ENCODE measurements at regions not wholly inside any gene's neighbourhood (a gene's known extent, or its start where the extent isn't known, plus 50 kb on each side); places are given as distances from the start of the nearest gene placed in this dataset.

DNA sequence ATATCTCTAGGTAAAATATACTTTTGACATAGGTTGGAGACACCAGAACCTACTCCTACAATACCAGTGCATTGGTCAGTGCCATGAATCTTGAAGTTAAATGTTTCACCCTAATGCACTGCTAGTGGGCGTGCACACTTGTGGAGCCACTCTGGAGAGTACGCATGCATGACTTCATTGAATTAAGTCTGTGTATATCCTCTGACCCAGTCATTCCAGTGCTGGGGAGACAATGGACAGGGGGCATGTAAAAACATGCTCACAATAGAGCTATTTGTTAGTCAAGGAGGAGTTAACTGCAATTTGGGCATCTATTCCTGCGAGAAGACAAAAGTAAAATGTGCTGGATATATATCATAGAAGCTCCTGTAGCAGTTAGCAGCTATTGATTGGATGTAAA, 335.4 kb upstream of the NCAM1 start:
- TF ChIP-seq, protein P1, sequence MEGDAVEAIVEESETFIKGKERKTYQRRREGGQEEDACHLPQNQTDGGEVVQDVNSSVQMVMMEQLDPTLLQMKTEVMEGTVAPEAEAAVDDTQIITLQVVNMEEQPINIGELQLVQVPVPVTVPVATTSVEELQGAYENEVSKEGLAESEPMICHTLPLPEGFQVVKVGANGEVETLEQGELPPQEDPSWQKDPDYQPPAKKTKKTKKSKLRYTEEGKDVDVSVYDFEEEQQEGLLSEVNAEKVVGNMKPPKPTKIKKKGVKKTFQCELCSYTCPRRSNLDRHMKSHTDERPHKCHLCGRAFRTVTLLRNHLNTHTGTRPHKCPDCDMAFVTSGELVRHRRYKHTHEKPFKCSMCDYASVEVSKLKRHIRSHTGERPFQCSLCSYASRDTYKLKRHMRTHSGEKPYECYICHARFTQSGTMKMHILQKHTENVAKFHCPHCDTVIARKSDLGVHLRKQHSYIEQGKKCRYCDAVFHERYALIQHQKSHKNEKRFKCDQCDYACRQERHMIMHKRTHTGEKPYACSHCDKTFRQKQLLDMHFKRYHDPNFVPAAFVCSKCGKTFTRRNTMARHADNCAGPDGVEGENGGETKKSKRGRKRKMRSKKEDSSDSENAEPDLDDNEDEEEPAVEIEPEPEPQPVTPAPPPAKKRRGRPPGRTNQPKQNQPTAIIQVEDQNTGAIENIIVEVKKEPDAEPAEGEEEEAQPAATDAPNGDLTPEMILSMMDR (IDR thresholded peaks at IDR 0.05; ENCODE audit: extremely low read depth, low read depth, low read length): no peak
- Histone ChIP-seq H3K27ac (ENCODE audit: low read depth, low read length) (no peak overlapping the region), H3K9me3 (ENCODE audit: low read depth, low read length) (no peaks in the 10 kb centered on the region)

DNA sequence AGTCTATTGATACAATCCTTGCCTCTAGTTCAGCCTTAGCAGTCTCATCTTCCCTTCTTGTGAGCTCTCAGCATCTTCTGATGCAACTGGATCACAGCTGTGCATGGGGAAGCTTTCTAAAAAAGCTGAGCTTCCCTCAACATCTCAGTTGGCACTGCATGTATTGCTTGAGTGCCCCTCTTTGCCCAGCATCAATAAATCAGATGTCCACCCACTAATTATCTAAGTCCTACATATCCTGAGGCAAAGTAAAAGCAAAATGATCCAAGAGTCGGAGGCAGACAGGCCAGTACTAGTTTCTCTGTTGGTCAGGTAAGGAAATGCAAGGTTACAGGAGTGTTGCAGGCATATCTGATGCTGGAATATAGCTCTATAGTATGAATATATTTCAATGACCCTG, 334.5 kb upstream of the NCAM1 start:
- H4K20me1 ChIP-seq (ENCODE audit: insufficient read depth, low read length): no peaks in the 10 kb centered on the region
- H3K79me2 ChIP-seq (ENCODE audit: insufficient read depth, low read length): no peaks in the 10 kb centered on the region
- TF ChIP-seq, protein P1 (IDR thresholded peaks at IDR 0.05; ENCODE audit: extremely low read depth, low read depth, low read length): no peak
- H3K4me2 ChIP-seq (ENCODE audit: insufficient read depth, low read length): no peak overlapping the region
- no peaks in the 10 kb centered on the region for H3K4me1 ChIP-seq (ENCODE audit: insufficient read depth, low read length)
- H3K27me3 ChIP-seq (ENCODE audit: insufficient read depth, low read length): peaks cover 2% of the 10 kb centered on the region
- H2AFZ ChIP-seq (ENCODE audit: low read length): no peak overlapping the region
- no peaks in the 10 kb centered on the region for H3K36me3 ChIP-seq (ENCODE audit: insufficient read depth, low read length)
- H3K4me3 ChIP-seq (ENCODE audit: insufficient read depth, low read length): no peak overlapping the region
- no peaks in the 10 kb centered on the region for H3K9me3 ChIP-seq (ENCODE audit: low read depth, low read length)
- no peak for DNase-seq (ENCODE audit: insufficient read length, low spot score, missing footprints)
- H3K27ac ChIP-seq (ENCODE audit: low read depth, low read length): no peak overlapping the region

More for the DNA sequence above, 335.4 kb upstream of the NCAM1 start:
- no peak overlapping the region for H3K4me2 ChIP-seq (ENCODE audit: insufficient read depth, low read length)
- peak; percentile 18 for DNase-seq (ENCODE audit: insufficient read length, low spot score, missing footprints)
- H3K27me3 ChIP-seq (ENCODE audit: insufficient read depth, low read length): peaks cover 2% of the 10 kb centered on the region
- H2AFZ ChIP-seq (ENCODE audit: low read length): no peak overlapping the region
- H3K4me1 ChIP-seq (ENCODE audit: insufficient read depth, low read length): no peaks in the 10 kb centered on the region
- no peak overlapping the region for H3K4me3 ChIP-seq (ENCODE audit: insufficient read depth, low read length)
- no peaks in the 10 kb centered on the region for H4K20me1 ChIP-seq (ENCODE audit: insufficient read depth, low read length)
- H3K79me2 ChIP-seq (ENCODE audit: insufficient read depth, low read length): no peaks in the 10 kb centered on the region
- no peaks in the 10 kb centered on the region for H3K36me3 ChIP-seq (ENCODE audit: insufficient read depth, low read length)

DNA sequence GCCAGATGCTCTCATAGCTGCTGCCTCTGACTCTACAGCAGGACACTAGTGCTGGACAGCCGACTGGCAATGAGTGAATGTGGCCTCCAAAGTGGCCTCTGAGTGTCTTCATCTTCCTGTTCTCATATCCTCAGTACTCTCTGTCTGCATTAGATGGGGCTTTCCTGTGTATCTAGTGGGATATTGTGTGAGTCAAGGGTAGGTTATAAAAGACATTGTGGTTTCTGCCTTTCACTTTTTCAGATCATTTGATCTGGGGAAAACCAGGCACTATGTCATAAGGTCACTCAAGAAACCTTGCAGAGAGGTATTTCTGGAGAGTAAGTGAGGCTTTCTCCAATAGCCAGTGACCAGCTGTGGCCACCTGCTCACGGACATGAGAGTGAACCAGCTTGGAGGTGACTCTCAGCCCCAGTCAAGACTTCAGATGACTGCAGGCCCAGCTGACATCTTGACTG, 333.6 kb upstream of the NCAM1 start:
- Histone ChIP-seq H2AFZ (ENCODE audit: low read length) (no peak overlapping the region), H3K36me3 (ENCODE audit: insufficient read depth, low read length) (no peaks in the 10 kb centered on the region), H3K27me3 (ENCODE audit: insufficient read depth, low read length) (no peaks in the 10 kb centered on the region), H3K4me3 (ENCODE audit: insufficient read depth, low read length) (no peak overlapping the region), H3K4me2 (ENCODE audit: insufficient read depth, low read length) (no peak overlapping the region), H3K27ac (ENCODE audit: low read depth, low read length) (no peak overlapping the region), H3K4me1 (ENCODE audit: insufficient read depth, low read length) (no peaks in the 10 kb centered on the region), H4K20me1 (ENCODE audit: insufficient read depth, low read length) (no peaks in the 10 kb centered on the region), H3K9me3 (ENCODE audit: low read depth, low read length) (no peaks in the 10 kb centered on the region), H3K79me2 (ENCODE audit: insufficient read depth, low read length) (no peaks in the 10 kb centered on the region)
- DNase-seq (ENCODE audit: insufficient read length, low spot score, missing footprints): no peak
- TF ChIP-seq, protein P1 (IDR thresholded peaks at IDR 0.05; ENCODE audit: extremely low read depth, low read depth, low read length): no peak

DNA sequence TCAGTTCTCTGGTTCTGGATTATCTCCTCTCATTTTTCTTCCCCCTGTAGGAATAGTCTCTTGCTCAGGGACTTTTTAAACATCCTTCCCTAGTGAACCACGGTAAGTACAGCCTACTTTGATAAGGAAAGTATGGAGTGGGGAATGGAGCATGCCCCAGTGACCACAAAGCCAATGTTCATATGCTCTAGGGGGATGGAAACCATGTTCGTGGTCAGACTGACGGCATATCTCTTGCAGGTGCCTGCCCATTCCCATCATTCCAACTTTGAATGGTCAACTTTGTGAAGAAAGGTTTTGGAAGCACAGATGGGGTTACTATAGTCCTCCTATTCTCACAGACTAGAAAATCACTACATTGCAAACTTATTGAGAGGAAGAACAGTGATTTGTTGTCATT, 332.5 kb upstream of the NCAM1 start:
- no peaks in the 10 kb centered on the region for H3K9me3 ChIP-seq (ENCODE audit: low read depth, low read length)
- H3K4me2 ChIP-seq (ENCODE audit: insufficient read depth, low read length): no peak overlapping the region
- TF ChIP-seq, protein P1 (IDR thresholded peaks at IDR 0.05; ENCODE audit: extremely low read depth, low read depth, low read length): no peak
- no peak for DNase-seq (ENCODE audit: insufficient read length, low spot score, missing footprints)
- H4K20me1 ChIP-seq (ENCODE audit: insufficient read depth, low read length): no peaks in the 10 kb centered on the region
- no peaks in the 10 kb centered on the region for H3K79me2 ChIP-seq (ENCODE audit: insufficient read depth, low read length)
- H3K4me1 ChIP-seq (ENCODE audit: insufficient read depth, low read length): no peaks in the 10 kb centered on the region
- H3K27ac ChIP-seq (ENCODE audit: low read depth, low read length): no peak overlapping the region
- no peaks in the 10 kb centered on the region for H3K27me3 ChIP-seq (ENCODE audit: insufficient read depth, low read length)
- no peak overlapping the region for H2AFZ ChIP-seq (ENCODE audit: low read length)
- H3K4me3 ChIP-seq (ENCODE audit: insufficient read depth, low read length): no peak overlapping the region
- no peaks in the 10 kb centered on the region for H3K36me3 ChIP-seq (ENCODE audit: insufficient read depth, low read length)

Data from osteoblast (primary cell).